HG03135 (cell line): ENCODE measurements at regions not wholly inside any gene's neighbourhood (a gene's known extent, or its start where the extent isn't known, plus 50 kb on each side); places are given as distances from the start of the nearest gene placed in this dataset.

Experiments used
- ATAC-seq: cut with Tn5 transposase; IDR thresholded peaks from one replicate; pipeline ENCODE4 v1.9.1; 2021; ENCODE audit warnings: mild to moderate bottlenecking, moderate library complexity; ENCODE audit not compliant: unreplicated experiment

DNA sequence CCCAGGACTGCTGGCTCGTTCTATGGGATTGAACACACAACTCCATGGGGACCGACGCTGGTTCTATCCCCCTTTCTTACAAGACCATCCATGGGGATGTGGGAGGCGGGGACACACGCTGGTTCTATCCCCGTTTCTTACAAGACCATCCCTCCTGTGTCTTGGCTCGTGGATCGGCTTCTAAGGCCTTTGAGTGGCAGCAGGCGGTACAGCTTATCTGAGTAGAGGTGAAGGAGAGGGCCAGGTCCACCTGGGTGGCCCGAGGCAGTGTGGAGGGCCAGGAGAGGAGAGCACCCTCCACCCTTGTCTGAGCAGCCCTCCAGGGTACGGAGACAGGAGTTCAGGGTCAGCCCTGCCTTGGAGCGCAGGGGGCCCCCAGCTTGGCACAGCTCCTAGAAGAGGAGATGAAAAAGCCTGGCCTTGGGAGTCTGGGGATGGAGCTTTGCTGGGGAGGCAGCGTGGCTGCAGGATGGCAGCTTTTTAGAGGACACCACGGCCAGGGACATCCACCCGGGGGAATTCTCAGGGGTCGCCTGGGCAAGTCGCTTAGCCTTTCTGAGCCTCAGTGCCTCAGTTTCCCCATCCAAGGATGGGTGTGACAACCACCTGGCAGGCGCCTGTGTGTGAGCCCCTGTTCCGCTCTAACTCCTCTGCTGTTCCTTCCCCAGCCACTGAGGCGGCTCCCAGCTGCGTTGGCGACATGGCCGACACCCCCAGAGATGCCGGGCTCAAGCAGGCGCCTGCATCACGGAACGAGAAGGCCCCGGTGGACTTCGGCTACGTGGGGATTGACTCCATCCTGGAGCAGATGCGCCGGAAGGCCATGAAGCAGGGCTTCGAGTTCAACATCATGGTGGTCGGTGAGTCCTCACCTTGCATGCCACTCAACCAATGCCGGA lies 341.0 kb downstream of the SEC14L1 start:
- ATAC-seq, result no peak

DNA sequence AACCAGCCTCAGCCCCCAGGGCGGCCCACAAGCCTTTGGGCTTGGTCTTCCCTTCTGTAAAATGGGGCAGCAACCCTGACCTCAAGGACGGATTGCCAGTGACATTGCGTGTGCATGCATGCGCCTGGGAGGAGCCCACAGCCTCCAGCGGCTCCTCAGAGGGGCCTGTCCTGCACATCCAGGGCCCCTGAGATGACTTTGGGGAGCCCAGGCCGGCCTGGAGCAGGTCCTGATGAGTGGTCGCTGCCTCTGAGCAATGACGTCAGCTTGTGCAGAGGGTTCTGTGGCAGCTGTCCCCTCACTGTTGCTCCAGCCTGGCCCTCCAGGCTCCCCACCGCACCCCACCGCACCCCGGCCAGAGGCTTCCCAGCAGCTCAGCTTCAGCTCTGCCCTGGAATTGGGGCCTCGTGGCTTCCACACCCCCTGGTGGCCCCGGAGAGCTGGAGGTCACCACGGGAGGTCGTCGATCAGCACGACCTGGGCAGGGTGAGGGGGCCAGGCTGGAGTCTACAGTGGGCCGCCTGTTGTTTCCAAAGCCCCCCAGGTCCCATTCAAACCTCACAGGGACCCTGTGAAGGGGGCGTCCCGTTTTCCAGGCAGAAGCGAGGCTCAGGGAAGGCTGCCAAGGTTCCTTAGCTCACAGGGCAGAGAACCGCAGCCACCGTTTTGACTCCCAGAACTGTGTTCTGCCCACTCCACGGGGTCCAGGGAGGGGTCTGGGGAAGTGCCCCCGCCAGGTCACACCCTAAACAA lies 341.8 kb downstream of the SEC14L1 start:
- ATAC-seq, result no peak

DNA sequence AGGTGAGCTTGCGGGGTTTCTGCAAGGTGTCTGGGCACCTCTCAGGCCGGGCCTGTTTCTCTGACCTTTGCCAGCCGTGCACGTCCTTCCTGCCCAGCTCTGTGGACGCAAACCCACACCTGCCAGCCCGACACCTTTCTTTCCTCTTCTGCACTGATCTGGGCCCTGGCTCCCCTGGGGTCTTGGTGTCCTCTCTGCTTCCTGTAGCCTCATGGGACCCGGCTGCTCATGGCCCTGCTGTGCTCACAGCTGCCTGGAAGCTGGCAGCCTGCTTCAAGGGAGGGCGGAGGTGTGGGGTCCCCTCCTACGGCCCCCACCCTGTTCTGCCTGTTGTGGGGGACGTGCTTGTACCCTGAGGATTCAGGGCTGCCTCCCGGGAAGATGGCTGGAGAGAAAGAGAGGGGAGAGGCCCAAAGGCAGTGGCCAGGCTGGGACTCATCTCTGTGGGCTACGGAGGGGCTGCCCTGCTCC lies 342.4 kb downstream of the SEC14L1 start:
- no peak for ATAC-seq

DNA sequence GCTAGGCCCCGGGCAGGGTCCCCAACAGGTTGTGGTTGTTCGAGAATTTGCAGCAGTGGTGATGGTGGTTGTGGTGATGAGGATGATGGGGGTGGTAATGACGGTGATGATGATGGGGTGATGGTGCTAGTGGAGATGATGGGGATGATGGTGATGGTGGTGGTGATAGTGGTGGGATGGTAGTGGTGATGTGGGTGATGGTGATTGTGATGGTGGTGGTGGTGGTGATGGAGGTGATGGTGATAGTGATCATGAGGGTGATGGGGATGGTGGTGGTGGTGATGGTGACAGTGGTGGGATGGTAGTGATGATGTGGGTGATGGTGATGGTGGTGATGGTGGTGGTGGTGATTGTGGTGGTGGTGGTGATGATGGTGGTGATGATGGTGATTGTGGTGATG lies 343.3 kb downstream of the SEC14L1 start:
- no peak for ATAC-seq

DNA sequence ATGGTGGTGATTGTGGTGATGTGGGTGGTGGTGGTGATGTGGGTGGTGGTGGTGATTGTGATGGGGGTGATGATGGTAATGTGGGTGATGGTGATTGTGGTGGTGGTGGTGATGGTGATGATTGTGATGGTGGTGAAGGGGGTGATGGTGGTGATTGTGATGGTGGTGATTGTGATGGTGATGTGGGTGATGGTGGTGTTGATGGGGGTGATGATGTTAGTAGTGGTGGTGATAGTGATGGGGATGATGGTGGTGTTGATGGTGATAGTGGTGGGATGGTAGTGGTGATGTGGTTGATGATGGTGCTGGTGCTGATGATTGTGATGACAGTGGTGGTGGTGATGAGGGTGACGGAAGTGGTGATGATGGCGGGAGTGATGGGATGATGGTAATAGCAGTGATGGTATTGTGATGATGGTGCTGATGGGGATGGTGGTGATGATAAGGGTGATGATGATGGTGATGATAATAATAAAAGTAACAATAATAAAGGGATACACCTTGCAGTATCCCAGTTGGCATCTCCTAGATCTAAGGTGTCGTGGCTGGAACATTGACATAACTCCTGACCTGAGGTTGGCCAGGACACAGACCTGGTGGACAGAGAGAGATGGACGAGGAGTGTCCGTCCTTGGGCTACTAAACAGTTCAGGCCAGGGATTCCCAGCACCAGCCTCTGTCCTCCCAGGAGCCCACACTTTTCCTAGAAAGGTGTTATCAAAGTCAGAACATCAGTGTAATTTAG lies 344.5 kb downstream of the SEC14L1 start:
- ATAC-seq, result no peak

DNA sequence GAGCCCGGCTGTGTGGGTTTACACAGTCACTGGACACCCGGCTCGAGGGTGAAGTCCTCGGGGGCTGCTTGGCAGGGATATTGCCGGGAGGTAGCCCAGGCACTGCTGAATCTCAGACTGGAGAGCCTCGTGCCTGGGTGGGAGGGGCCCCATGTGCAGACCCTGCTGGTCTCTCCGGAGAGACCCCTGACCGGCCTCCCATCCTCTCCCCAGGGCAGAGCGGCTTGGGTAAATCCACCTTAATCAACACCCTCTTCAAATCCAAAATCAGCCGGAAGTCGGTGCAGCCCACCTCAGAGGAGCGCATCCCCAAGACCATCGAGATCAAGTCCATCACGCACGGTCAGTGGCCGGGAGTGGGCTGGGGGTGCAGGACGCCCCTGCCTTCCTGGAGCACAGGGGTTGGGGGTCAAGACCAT lies 346.5 kb downstream of the SEC14L1 start:
- no peak for ATAC-seq

DNA sequence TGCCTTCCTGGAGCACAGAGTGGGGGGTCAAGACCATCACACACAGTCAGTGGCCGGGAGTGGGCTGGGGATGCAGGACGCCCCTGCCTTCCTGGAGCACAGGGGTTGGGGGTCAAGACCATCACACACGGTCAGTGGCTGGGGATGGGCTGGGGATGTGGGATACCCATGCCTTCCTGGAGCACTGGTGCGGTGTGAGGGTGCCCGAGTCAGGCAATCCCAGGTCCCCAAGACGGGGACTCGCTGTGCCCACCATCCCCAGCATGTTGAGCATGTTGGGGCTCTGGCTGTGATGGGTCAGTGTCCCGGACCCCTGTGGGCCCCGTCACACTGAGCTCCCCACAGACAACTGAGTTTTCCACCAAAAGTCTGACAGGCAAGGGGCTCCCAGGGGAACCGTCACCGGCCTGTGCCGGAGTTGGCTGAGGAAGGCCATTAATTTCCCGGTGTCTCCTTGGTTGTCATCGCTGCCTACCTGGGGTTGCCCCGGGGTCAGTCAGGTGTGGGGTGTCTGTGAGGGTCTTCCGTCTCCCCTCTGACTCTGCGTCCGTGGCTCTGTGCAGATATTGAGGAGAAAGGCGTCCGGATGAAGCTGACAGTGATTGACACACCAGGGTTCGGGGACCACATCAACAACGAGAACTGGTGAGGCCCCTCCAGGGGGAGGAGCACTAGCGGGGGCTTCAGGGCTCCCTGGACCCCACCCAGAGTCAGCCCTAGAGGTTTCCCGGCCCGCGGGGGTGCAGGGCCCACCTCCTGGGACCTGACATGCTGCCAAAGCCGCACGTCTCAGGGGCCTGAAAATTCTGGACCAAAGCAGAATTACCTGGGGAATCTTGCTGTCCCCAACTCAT lies 347.1 kb downstream of the SEC14L1 start:
- ATAC-seq, result no peak

DNA sequence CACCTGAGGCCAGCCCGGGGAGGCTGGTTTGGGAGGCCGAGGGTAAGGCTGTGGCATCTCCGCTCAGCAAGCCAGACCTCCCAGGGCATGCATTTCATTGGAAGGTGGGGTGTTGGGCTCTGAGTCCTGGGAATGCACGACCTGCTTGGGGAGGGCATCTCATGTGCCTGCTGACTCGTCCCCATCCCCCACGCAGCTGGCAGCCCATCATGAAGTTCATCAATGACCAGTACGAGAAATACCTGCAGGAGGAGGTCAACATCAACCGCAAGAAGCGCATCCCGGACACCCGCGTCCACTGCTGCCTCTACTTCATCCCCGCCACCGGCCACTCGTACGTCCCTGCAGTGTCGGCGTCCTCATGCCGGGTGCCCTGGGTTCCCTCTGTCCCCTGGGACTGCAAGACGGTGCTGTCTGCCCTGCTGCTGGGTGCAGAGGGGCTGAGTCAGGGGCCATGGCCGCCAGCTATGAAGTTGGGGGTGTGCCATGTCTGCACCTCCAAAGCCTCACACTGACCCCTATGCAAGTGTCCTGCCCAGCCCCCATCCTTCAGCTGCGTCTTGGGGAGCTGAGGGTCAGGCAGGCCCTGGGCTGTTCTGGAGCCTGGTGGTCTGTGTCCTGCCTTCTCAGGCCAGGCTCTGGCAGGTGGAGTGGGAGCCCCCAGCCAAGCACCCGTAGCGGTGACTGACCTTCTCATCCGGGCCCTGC lies 347.9 kb downstream of the SEC14L1 start:
- ATAC-seq, result no peak

DNA sequence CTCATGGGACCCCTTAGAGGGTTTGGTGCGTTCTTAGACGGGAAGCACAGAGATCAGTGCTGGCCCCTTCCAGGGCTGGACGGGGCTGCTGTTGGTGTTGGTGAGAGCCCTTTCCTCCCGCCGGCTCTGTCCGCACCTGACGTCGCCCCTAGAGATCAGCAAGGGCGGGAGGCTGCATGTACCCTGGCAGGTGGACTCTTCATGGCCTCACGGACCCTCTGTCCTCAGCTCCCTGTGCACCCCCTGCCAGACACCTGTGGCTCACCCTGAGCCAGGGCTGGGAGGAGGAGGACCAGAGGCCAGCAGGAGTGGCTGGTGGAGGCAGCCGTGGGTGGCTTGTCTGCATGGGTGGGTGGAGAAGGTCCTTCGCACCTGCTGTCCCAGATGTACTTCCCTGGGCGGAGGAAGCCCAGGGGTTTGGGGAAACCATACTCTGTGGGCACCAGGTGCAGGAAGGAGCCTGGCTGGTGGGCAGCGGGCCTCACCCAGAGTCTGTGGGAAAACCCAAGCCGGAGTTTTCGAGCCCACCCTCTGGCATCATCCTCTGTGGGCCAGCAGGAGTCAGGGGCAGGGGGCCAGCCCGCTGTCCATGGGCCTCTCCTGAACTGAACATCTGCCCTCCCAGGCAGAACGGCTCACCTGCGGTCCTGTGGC lies 348.6 kb downstream of the SEC14L1 start:
- no peak for ATAC-seq

DNA sequence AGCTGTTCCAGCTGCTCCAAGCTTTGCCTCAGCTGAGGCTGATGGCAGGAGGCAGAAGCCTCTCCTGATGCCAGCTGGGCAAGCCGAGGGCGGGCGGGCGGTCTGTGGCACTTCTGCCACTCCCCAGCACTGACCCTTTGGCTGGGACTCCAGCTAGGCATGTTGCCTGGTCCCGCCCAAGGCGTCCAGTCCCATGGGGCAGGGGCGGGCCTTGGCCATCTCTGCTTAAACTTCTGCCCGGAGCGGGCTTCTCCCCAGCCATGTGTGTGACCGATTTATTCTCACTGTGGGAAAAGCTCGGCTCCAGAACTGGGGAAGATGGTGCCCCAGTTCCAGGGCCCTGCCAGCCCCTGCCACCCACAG lies 349.1 kb downstream of the SEC14L1 start:
- ATAC-seq, result no peak

DNA sequence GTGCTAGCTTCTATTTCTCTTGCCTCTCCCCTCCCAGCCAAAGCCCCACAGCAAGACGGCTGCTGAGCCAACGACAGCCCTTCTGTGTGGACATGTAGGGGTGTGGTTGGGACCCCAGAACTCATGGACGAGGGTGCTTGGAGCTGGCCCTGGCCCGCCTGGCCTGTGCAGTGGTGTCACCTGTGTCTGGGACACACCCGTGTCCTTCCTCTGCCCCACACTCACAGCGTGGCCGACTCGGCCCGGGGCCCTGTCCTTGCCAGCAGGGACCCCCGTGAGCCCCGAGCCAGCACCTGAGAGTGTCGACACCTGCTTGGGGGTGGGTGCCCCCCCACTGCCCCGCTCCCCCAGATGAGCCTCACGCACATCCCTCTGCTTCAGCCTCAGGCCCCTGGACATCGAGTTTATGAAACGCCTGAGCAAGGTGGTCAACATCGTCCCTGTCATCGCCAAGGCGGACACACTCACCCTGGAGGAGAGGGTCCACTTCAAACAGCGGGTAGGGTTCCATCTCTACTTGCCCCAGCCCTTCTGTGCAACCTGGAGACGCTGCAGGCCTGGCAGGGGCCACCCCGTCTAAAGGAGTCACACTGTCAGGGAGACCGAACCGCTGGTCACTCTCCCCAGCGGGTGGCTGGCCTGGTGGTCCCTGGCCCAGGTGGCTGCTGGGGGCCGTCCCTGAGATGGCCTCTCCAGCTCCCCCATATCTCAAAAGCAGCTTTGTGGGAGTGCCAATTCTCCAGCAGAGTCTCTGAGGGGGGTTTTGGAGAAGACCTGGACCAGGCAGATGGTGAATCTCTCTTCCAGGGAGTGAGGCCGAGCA lies 349.8 kb downstream of the SEC14L1 start:
- ATAC-seq, result no peak

DNA sequence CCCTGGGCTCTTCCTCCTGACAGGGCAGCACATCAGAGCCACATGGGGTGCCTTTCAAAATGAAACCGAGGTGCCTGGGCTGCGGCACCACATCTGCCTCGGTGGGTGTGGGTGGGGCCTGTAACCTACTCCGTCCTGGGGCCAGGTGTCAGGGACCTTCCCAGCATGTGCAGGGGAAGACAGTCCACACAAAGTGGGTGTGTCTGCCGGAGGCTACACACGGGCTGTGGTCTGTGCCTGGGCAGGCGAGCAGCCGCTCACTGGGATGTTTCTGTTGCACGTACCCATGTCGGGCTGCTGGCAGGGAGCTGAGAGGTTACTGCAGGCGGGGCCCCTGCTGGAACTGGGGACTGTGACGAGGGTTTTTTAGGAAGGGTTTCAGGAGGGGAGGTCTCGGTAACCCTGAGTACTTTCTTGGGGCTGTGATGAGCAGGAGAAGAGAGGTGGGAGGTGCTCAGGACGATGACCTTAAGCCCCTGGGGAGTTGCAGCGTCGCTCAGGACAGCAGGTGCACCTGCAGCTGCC lies 351.2 kb downstream of the SEC14L1 start:
- ATAC-seq, result no peak

DNA sequence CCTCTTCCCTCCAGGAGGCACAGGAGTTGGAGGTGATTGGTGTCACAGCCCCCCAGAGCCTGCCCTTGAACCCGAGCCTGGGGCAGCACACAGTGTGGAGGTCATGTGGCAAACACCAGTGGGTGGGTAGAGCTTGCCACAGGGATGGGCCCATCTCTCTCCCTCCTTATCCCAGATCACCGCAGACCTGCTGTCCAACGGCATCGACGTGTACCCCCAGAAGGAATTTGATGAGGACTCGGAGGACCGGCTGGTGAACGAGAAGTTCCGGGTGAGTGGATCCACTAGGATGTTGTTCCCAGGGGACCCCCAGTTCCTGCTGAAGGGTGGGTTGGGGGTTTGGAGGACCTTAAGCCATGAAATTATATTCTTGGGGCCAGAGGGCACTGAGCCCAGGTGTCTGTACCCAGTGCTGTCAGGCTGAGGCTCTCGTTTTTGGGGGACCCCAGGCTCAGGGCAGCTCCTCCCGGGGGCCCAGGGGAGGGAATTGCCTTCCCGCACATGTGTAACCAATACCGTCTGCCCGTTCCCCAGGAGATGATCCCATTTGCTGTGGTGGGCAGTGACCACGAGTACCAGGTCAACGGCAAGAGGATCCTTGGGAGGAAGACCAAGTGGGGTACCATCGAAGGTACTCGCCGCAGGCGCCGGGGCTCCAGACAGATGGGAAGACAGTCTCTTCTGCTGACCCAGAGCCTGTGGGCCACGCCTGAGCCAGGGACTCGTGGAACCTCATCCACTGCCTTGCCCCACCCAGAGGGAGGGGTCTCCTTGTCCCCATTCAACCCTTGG lies 351.9 kb downstream of the SEC14L1 start:
- ATAC-seq, result no peak

DNA sequence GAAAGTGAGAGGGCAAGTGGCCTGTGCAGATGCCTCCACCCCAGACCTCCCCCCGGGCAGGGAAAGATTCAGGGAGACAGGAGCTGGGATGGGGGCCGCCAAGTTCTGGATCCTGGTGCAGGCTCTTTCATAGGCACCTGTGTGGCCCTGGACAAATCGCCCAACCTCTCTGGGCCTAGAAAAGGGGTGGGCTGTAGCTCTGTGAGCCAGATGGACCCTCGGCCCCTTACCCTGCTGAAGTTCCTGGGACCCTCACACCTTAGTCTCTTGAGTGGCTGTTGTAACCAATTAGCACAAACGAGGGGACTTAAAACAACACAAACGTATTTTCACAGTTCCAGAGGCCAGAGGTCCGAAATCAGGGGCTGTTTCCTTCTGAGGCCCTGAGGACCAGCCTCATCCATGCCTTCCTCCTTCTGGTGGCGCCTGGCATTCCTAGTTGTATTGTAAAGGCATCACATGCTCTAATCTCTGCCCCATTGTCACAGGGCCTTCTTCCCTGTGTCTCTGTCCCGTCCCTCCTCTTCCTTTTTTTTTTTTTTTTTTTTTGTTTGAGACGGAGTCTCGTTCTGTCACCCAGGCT lies 352.6 kb downstream of the SEC14L1 start:
- no peak for ATAC-seq

DNA sequence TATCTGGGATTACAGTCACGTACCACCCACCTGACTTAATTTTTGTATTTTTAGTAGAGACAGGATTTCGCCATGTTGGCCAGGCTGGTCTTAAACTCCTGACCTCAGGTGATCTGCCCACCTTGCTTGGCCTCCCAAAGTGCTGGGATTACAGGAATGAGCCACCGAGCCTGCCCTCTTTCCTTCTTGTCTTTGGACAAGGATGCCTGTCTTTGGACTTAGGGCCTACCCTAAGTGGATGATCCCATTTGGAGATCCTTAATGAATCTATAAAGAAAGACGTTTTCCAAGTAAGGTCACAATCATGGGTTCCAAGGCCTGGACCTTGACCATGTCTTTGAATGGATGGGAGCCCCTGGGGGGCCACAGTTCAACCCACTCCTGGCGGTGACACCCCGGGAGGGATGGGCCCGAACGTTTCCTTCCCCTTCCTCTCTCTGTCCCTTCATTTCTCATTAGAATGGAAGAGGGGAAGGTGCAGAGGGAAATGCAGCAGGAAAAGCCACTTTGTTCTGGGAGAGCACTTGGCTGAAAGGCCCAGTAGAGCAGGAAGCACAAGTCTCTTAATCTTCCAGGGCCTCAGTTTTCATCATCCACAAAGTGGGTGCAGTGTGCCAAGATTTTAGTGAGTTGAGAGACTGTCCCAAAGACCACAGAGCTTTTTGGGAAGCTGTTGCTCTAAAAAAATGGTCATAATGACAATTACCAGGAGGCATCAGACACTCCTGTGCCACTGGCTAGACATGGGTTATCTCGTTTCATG lies 353.3 kb downstream of the SEC14L1 start:
- no peak for ATAC-seq

DNA sequence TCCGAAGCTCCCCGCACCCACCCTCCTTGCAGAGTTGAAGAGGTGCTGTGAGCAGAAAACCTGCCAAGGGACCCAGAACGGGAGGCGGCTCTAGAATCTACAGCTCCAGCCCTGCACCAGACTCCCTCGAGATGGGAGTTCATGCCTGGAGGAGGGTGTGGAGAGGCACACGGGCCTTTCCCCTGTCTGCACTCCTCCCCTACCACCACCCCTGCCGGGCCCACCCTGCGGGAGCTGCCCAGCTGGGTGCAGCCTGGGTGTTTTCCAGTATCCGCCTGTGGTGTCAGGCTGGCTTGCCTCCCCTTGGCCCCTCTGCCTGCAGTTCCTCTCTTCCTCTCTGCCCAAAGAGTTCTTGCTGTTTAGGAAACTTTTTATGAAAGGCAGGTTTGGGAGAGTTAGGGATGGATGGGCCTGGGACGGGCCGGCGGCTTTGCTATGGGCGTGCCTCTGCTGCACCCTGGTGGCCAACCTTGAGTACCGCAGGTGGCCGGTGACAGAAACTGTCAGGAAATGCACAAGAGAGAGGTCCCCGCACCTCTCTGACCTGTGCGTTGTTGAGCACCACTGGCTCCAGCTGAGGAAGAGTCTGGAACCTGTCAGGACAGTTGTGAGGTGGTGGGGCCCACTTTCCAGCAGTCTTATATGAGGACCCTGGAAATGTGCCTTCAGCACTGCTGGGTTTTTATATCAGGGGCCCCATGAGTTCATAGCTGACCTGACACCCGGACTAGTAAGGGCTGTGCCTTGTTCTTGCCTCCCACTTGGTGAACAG lies 354.1 kb downstream of the SEC14L1 start:
- ATAC-seq, result no peak
